HG03457 (cell line): ENCODE measurements at regions not wholly inside any gene's neighbourhood (a gene's known extent, or its start where the extent isn't known, plus 50 kb on each side); places are given as distances from the start of the nearest gene placed in this dataset.
"Not testable (repeated sequence)": the region's sequence is repeated elsewhere in the genome, so short reads cannot be mapped to it uniquely, and the experiment has no call there.

Experiments used
- ATAC-seq: cut with Tn5 transposase; IDR thresholded peaks from one replicate; pipeline ENCODE4 v1.9.1; 2021; ENCODE audit warnings: moderate number of reproducible peaks; ENCODE audit not compliant: unreplicated experiment

- peak; percentile 72 for ATAC-seq
Measured at GRCh38 chr15:30755036-30755687, 129.2 kb downstream of the ARHGAP11B start.

GRCh38 chr15:30760633-30761032 lies 134.7 kb downstream of the ARHGAP11B start:
- ATAC-seq: not testable (repeated sequence)

GRCh38 chr15:30761365-30761764 lies 135.4 kb downstream of the ARHGAP11B start:
- ATAC-seq: not testable (repeated sequence)

GRCh38 chr15:30769390-30770124 lies 134.2 kb upstream of the FAN1 start:
- not testable (repeated sequence) for ATAC-seq

GRCh38 chr15:30770759-30771158 lies 133.0 kb upstream of the FAN1 start:
- no peak for ATAC-seq

- ATAC-seq: no peak
Measured at GRCh38 chr15:30783019-30783418, 120.7 kb upstream of the FAN1 start.

- no peak for ATAC-seq
Measured at GRCh38 chr15:30788595-30788994, 115.1 kb upstream of the FAN1 start.

GRCh38 chr15:30791239-30792175 lies 112.2 kb upstream of the FAN1 start:
- ATAC-seq: no peak

- not testable (repeated sequence) for ATAC-seq
Measured at GRCh38 chr15:30792843-30793242, 110.9 kb upstream of the FAN1 start.

GRCh38 chr15:30794388-30794787 lies 109.3 kb upstream of the FAN1 start:
- no peak for ATAC-seq

- not testable (repeated sequence) for ATAC-seq
Measured at GRCh38 chr15:30799565-30799964, 104.2 kb upstream of the FAN1 start.

GRCh38 chr15:30801140-30801895 lies 102.4 kb upstream of the FAN1 start:
- not testable (repeated sequence) for ATAC-seq

GRCh38 chr15:30802001-30802400 lies 101.7 kb upstream of the FAN1 start:
- ATAC-seq: not testable (repeated sequence)

- not testable (repeated sequence) for ATAC-seq
Measured at GRCh38 chr15:30803703-30804102, 100.0 kb upstream of the FAN1 start.

- ATAC-seq: no peak
Measured at GRCh38 chr15:30816430-30816829, 87.3 kb upstream of the FAN1 start.

- peak; percentile 89 for ATAC-seq
Measured at GRCh38 chr15:30823068-30823813, 80.5 kb upstream of the FAN1 start.

GRCh38 chr15:30824518-30825195 lies 79.1 kb upstream of the FAN1 start:
- no peak for ATAC-seq

GRCh38 chr15:30827625-30828303 lies 76.0 kb upstream of the FAN1 start:
- no peak for ATAC-seq

GRCh38 chr15:30828304-30828639 lies 75.4 kb upstream of the FAN1 start:
- ATAC-seq: not testable (repeated sequence)
